Ishikawa (cell line): ENCODE measurements at regions not wholly inside any gene's neighbourhood (a gene's known extent, or its start where the extent isn't known, plus 50 kb on each side); places are given as distances from the start of the nearest gene placed in this dataset.

Experiments used
- CEBPB ChIP-seq: IDR thresholded peaks from 2 replicates; pipeline ENCODE4 v1.6.1; 2012
- CREB1 ChIP-seq: IDR thresholded peaks from 2 replicates; pipeline ENCODE4 v1.6.1; 2012; ENCODE audit warnings: low read depth
- EGR1 ChIP-seq: IDR thresholded peaks from 2 replicates; pipeline ENCODE4 v1.6.1; 2012
- EP300 ChIP-seq: IDR thresholded peaks from 2 replicates; pipeline ENCODE4 v1.6.1; 2012; ENCODE audit warnings: borderline replicate concordance
- FOXM1 ChIP-seq: IDR thresholded peaks from 2 replicates; pipeline ENCODE4 v1.6.1; 2012; ENCODE audit warnings: low read depth, borderline replicate concordance
- NFIC ChIP-seq: IDR thresholded peaks from 2 replicates; pipeline ENCODE4 v1.6.1; 2012
- RAD21 ChIP-seq: IDR thresholded peaks from 2 replicates; pipeline ENCODE4 v1.6.1; 2012; ENCODE audit warnings: low read depth
- TAF1 ChIP-seq: IDR thresholded peaks from 2 replicates; pipeline ENCODE4 v1.6.1; 2012; ENCODE audit warnings: low read depth, mild to moderate bottlenecking
- TCF12 ChIP-seq: IDR thresholded peaks from 2 replicates; pipeline ENCODE4 v1.6.1; 2012; ENCODE audit warnings: low read depth
- TEAD4 ChIP-seq: IDR thresholded peaks from 2 replicates; pipeline ENCODE4 v1.6.1; 2012
- YY1 ChIP-seq: IDR thresholded peaks from 2 replicates; pipeline ENCODE4 v1.6.1; 2012; ENCODE audit warnings: low read depth
- ZBTB7A ChIP-seq: IDR thresholded peaks from 2 replicates; pipeline ENCODE4 v1.6.1; 2012; ENCODE audit warnings: low read depth
- TF ChIP-seq, protein P1 (sequence below): IDR thresholded peaks from 2 replicates; pipeline ENCODE4 v1.6.1; 2012
- TF ChIP-seq, protein P2 (sequence below): IDR thresholded peaks from 2 replicates; pipeline ENCODE4 v1.6.1; 2012
- TF ChIP-seq, protein P3 (sequence below): IDR thresholded peaks from 2 replicates; pipeline ENCODE4 v1.6.1; 2012; ENCODE audit warnings: low read depth, mild to moderate bottlenecking

DNA sequence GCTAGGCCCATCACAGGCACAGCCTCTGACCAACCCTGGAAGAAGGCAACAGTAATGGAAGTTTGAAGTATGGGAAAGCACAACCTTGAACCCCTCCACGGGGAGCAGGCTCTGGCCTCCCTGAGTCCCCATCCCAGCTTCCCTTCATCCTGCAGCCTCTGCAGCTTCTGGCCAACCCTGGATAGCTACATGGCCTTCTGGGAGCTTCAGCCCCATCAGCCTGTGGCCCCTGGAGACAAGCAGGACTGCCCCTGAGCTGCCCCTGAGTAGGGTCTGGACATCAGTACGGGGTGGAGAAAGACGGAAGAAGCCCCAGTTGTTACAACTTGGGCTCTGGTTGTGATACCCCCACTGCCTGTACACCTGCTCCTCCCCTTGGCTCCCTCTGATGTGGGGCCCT is 113.8 kb upstream of the CD82 start:
- TF ChIP-seq FOXM1 (no peak), TCF12 (no peak), EGR1 (no peak), EP300 (no peak), YY1 (no peak), CREB1 (no peak), RAD21 (no peak), NFIC (no peak), CEBPB (no peak)
- TF ChIP-seq, protein P1, sequence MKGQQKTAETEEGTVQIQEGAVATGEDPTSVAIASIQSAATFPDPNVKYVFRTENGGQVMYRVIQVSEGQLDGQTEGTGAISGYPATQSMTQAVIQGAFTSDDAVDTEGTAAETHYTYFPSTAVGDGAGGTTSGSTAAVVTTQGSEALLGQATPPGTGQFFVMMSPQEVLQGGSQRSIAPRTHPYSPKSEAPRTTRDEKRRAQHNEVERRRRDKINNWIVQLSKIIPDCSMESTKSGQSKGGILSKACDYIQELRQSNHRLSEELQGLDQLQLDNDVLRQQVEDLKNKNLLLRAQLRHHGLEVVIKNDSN = no peak
- TF ChIP-seq, protein P2, sequence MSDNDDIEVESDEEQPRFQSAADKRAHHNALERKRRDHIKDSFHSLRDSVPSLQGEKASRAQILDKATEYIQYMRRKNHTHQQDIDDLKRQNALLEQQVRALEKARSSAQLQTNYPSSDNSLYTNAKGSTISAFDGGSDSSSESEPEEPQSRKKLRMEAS = no peak

DNA sequence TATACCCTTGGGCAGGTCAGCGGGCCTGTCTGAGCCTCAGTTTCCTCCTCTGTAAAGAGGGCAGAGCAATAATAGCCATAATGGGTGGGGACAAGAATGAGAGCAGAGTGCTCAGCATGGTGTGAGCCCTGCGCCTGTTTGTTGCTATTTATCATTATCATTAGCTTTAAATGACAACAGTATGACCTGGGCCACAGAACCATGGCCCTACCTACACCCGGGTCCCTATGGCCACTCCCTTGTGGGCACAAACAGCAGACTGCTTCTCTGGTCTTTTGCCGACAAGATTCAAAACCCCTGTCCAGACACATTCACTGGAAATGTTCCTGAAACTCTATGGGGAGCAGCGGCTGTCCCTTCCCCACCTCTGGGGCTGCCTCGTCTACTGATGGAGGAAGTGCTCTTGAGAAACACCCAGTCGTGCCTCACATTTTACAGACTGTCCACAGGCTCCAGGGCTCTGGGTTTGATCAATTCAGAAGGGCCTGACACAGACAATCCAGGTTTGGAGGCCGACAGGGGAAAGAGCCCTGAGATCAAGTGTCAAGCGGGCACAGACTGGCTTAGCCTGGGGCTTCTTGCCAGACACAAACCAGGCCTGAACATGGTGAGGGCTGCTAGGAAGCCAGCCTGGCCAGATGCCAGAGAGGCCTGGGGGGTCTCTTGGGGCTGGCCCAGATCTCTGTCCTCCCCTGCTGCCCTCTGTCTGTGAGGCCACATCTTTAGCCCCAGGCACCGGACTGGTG is 112.5 kb upstream of the CD82 start:
- no peak for TF ChIP-seq EGR1
- TF ChIP-seq TAF1 = no peak
- no peak for TF ChIP-seq YY1
- no peak for TF ChIP-seq NFIC
- no peak for TF ChIP-seq RAD21
- no peak for TF ChIP-seq FOXM1
- TF ChIP-seq CREB1 = no peak
- TF ChIP-seq, protein P1 = no peak
- no peak for TF ChIP-seq TCF12
- TF ChIP-seq, protein P3, sequence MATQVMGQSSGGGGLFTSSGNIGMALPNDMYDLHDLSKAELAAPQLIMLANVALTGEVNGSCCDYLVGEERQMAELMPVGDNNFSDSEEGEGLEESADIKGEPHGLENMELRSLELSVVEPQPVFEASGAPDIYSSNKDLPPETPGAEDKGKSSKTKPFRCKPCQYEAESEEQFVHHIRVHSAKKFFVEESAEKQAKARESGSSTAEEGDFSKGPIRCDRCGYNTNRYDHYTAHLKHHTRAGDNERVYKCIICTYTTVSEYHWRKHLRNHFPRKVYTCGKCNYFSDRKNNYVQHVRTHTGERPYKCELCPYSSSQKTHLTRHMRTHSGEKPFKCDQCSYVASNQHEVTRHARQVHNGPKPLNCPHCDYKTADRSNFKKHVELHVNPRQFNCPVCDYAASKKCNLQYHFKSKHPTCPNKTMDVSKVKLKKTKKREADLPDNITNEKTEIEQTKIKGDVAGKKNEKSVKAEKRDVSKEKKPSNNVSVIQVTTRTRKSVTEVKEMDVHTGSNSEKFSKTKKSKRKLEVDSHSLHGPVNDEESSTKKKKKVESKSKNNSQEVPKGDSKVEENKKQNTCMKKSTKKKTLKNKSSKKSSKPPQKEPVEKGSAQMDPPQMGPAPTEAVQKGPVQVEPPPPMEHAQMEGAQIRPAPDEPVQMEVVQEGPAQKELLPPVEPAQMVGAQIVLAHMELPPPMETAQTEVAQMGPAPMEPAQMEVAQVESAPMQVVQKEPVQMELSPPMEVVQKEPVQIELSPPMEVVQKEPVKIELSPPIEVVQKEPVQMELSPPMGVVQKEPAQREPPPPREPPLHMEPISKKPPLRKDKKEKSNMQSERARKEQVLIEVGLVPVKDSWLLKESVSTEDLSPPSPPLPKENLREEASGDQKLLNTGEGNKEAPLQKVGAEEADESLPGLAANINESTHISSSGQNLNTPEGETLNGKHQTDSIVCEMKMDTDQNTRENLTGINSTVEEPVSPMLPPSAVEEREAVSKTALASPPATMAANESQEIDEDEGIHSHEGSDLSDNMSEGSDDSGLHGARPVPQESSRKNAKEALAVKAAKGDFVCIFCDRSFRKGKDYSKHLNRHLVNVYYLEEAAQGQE = no peak

DNA sequence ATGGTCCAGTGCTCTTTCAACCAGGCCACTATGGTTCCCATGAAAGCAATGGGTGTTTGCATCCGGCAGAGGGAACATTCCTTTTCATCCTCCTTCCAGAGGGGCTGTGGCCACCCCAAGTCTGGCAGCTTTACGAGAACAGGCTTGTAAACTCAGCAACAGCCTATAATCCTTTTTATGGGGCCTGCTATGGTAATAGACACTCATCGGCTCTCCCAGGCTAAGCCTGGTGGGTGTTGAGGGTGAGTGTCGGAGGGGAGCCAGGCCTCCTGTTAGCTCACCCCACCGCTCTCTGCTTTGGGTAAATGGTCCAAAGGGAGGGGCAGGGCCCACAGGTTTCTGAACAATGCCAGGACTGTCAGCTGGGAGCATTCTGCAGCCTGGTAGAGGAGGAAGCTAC is 111.6 kb upstream of the CD82 start:
- TF ChIP-seq CREB1 (no peak), TCF12 (no peak), YY1 (no peak), ZBTB7A (no peak), TEAD4 (no peak), CEBPB (no peak), TAF1 (no peak), NFIC (no peak), RAD21 (no peak), EP300 (no peak)
- TF ChIP-seq, protein P3 = no peak
- TF ChIP-seq, protein P2 = no peak
- TF ChIP-seq, protein P1 = no peak

DNA sequence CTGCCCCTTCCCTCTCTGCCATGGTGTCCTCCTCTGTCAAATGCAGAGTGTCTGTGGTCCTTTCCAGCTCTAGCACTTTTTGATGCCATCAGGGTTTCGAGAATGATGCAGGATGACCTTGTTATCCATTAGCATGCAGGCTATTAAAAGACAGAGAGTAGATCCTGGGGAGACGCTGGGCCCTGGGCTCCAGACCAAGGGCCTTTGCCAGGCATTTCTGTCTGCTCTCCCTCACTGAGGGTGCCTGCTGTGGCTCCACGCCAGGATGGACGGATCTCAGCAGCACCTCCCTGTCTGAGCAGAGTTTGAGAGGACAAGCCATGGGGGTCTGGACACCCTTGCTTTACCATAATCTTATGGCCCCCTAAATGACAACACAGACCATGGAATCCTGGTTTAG is 110.8 kb upstream of the CD82 start:
- TF ChIP-seq RAD21 = no peak
- TF ChIP-seq TCF12 = no peak
- no peak for TF ChIP-seq TEAD4
- TF ChIP-seq ZBTB7A = no peak
- TF ChIP-seq, protein P2 = no peak
- TF ChIP-seq EGR1 = no peak
- TF ChIP-seq CEBPB = no peak
- TF ChIP-seq, protein P1 = no peak
- TF ChIP-seq CREB1 = no peak
- TF ChIP-seq, protein P3 = no peak
- no peak for TF ChIP-seq EP300
- no peak for TF ChIP-seq NFIC
- no peak for TF ChIP-seq TAF1
- no peak for TF ChIP-seq FOXM1
- TF ChIP-seq YY1 = no peak
